ENCODE measurements at regions not wholly inside any gene's neighbourhood (a gene's known extent, or its start where the extent isn't known, plus 50 kb on each side); places are given as distances from the start of the nearest gene placed in this dataset.

DNA sequence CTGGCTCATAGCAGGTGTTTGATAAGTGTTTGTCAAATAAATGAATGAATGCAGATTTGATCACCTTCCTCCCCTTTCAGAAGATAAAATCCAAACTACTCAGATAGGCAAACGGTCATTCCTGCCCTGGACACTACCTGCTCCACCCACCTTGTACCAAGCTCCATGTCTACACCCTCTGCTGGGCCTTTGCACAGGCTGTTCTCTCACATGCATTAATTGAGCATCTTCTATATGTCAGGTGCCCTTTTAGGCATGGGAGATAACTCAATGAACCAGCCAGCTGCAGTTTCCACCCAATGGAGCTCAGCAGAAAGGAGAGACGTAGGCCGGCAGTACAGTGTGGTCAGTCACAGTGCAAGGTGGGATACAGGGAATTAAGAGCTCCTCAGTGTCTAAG lies 102.3 kb upstream of the CPEB4 start:
- no peak for DNase-seq

DNA sequence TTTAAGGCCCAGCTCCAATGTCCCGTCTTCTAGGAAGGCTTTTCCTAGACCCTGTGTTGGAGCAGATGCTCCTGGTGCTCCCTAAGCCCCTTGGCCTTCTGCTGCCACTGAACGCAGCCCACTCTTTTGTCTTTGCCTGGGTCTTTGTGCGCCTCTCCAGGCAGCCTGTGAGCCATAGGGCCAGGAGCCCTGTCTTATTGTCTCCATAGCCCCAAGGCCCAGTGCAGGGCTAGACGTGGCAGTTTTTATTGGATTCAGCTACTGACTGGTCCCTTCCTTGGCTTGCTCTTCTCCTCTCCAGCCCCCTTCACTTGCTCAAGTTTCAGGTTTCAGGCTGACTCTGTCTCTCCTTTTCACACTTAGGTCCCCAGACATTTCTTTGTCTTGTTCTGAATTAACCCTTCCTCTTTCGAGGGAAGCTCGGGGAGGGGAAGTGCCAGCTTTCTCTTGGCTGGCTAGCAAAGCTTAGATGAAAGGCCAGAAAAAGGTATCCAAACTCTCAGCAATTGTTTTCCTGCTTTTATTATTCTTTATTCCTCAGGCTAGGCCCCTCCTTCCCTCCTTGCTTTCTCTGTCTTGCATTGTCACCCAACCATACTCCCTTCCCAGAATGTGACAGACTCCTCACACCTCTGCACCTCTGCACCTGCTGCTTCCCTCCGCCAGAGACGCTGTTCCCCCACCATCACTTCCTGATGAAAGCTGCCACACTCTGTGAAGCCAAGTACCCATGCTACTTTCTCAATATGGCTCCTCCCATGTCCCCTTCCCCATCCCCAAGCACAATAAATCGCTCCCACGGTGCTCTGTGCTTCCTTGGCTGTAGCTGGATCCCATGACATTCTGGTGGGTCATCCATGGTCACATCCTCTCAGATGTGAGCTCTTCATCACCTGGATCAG lies 101.6 kb upstream of the CPEB4 start:
- DNase-seq = peak in 1 of 2 donors; percentile 37

DNA sequence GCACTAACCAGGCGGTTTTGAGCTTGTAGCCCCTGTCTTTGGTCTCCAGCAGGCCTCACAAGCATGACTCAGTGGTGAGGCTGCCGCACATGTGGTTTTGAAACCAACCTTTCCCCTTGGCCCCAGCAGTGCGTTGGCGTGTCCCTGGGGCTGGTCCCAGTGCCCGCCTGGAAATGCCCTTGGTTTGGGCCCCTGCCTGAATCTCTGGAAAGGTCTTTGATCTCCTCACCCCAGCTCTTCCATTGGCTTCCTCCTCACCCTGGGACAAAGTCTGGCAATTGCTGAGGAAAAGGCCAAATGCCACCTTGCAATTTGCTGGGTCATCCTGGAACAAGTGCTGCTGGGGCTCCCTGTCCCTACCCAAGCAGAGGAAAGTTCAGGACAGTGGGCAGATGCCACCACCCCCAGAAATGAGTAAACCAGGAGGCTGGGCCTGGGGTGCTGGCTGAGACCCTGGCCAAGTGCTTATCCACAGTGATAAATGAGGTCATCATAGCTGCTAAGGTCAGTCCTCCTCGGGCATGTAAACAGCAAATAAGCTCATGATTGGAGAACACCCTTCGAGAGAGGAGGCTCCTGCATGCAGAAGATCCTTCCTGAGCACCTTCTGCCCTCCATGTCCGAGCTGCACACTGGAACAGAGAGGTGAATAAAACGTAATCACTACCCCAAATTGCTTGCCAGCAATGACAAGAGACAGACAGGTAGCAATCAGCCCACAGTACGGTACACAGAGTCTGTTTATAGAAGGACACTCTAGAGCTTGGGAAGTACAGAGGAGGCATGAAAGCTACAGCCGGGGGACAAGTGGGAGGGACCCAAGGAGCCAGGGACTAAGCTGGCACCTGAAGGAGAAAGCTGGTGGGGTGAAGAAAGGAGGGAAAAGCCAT lies 98.9 kb upstream of the CPEB4 start:
- peak in 1 of 2 donors; percentile 24 for DNase-seq

DNA sequence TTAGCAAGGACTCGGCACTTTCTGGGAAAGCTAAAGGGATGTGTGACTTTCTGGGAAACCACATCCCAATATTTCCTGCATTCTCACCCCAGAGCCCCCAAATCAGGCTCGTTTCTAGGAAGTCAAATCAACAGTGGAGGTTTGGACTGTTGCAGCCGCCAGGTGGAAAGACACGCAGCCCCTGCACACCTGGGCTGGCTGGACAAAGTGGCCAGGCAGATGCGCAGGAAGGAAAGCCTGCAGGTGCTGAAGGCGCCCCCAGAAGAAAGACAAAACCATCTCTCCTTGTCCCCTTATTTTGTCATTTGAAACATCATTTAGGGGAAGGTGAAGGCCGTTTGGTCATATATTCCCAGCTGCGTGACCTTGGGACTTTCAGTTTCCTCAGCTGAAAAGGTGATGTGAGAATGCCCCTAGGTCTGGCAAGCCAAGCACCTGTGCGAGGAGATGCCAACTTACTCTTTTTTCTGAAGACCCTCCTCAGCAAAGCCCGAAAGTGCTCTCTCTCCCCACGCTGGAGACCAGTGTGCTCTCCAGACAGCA lies 97.9 kb upstream of the CPEB4 start:
- no peak for DNase-seq

DNA sequence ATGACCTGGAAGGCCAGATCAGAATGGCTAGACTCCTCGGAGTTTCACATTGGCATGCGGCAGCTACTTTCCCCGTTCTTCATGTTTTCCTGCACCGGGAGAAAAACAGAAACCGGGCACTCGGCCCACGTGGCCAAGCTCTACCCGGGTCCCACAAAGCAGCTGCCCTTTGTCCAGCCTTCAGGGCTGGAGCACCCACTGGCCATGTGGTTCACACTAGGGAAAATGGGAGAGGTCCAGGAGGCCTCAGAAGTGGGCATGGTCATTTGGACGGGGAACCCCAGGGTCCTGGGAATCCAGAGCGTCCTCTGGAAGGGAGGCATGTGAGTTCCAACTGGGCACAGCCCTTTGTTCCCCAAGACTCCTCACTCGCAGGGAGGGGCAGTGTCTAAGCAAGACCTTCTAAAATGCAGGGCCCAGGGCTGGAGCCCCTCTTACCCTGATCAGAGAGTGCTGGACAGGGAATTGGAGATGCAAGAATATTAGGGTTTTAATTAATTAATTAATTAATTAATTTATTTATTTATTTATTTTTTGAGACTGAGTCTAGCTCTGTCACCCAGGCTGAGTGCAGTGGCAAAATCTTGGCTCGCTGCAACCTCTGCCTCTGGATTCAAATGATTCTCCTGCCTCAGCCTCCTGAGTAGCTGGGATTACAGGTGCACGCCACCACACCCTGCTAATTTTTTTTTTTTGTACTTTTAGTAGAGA lies 97.2 kb upstream of the CPEB4 start:
- no peak for DNase-seq

DNA sequence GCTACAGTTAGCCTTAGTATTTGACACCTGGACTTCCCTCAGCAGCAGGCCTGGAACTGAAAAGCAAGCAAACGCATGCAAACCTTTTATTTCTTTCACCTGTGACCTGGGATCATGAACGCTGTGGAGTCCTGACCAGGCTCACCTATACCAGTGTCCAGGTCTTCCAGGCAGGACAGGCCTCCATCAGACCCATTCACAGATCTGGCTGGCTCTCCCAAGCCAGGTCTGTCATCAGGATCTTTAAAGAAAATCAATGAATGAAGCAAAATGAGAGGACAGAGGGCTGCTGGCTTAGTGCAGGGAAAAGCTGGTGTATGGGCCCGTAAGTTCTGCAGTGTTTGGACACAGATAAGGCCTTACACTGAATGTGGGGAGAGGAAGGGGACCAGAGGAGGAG lies 96.3 kb upstream of the CPEB4 start:
- no peak for DNase-seq

DNA sequence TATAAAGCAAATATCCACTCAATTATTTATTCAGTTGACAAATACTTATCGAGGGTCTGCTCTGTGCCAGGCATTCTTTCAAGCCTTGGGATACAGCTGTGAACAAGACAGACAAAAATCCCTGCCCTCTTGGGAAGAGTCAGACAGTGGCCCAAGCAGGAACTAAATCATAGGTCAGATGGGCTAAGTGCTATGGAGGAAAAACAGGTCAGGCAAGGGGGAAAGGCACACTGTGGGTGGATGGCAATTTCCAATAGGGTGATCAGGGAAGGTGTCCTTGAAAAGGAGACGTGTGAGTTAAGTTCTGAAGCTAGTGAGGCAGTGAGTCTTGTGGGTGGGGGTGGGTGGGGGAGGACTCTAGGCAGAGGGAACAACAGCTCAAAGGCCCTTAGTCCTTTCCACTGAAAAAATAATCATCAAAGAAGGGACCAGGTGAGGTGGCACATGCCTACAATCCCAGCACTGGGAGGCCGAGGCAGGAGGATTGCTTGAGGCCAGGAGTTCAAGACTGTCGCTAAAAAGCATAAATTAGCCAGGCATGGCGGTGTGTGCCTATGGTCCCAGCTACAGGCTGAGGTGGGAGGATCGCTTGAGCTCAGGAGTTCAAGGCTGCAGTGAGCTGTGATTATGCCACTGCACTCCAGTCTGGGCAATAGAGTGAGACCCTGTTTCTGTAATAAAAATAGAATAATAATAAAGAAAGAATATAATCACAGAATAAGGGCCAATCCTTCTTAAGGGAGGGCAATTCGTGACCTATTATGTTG lies 95.2 kb upstream of the CPEB4 start:
- no peak for DNase-seq

DNA sequence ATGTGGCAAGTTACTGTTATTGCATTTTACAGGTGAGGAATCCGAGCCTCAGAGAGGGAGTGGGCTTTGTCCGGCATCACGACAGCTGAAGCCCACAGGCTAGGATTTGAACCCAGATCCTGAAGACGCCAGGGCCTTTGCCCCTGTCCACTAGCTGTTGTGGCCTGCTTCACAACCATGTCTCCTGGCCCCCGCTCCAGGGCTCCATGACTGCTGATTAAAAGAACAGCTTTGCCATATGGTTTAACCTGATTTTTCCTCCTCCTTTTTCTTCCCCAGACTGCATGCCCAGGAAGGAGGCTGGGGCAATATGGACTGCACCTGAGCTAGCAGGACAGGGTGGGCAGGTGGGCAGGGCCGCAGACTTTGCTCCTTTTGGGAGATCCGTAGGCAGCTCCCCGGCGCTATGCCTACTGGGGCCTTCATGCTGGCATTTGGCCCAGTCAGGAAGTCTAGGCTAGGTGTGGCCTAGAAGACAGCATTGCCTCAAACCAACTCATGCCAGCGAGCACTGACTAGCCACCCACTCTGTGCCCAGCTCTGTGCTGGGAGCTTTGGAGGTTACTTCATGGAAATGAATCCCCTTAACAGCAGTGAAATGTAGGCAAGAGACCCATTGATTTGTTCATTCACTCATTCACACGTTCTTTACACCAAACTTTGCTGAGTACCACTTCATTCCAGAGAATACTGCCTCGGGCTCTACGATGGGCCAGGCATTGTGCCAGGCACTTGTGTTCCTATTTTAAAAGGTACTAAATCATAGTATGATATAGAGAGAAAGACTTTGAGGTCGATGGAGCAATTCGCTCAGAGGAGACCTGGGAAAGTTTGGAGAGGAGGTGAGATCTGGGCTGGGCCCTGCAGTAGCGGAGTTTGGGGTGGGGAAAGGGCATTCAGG lies 94.3 kb upstream of the CPEB4 start:
- DNase-seq = no peak

DNA sequence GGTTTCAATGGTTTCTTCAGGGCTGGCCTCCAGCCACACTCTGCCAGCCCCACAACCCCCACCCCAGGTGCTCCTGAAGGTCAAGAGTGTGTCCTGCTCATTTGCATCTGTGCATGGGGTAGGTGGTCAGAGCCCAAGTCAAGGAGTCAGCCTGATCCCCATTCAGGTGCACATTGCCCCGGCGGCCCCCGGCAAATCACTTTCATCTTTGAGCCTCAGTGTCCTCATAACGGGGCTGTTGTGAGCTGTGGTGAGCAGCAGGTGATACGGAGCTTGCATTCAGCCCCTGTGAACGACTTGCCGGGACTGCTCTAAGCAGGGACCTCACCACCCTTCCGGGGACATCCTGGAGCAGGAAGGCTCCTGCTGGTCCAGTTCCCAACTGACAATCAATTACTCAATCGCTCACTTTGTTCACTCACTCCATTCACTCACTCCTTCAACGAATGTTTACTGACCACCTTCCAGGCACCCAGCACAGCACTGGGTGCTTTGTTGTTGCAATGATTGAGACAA lies 93.2 kb upstream of the CPEB4 start:
- DNase-seq = no peak

DNA sequence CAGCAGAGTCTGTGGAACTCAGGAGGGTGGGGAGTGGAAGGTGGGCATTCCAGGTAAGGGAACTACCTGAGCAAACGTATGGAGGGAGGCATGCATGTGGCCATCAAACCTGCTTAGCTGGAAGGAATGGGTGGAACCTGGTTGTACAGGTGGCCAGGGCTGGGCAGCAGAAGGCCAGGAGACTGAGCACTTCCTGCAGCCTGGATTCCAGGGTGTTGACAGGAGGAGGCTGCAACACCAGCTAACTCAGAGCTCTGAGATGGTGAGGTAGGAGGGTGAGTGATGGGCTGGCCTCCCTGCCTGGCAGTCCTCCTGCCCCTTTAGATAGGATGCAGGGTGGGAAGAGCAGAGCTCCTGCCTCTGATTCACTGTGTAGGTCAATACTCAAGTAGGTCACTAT lies 92.5 kb upstream of the CPEB4 start:
- no peak for DNase-seq

DNA sequence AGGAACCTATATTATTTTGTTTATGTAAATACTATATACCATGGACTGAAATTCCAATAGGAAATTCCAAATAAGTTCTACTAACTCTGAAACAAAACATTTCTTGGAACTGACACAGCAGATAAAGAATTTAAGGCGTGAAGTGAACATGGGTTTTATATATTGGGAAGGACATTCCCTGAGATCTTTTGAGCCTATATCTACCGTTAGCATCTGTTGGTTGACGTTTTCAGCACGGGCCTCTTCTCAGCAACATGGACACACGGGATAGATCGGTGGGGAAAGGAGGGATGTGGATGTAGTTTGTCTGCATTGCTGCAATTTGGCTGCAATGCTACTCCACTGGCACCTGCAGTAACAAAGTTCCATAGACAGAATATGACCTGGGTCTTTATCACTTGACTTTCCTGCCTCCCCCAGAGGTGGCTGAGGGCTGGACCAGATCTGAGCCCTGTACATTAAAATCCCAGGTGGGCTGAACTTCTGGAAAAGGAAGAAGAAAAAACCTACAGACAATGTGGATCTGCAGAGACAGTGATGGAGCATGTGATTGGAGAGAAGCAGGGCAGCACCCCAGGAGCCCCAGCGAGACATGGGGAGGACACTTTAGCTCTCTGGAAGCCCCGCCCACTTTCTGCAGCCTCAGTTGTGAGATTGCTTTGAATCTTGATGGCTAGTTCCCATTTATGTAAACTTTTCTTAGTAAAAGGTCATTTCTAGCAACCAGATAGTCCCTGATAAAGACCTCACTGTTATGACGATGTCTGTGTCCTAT lies 91.2 kb upstream of the CPEB4 start:
- DNase-seq = no peak

DNA sequence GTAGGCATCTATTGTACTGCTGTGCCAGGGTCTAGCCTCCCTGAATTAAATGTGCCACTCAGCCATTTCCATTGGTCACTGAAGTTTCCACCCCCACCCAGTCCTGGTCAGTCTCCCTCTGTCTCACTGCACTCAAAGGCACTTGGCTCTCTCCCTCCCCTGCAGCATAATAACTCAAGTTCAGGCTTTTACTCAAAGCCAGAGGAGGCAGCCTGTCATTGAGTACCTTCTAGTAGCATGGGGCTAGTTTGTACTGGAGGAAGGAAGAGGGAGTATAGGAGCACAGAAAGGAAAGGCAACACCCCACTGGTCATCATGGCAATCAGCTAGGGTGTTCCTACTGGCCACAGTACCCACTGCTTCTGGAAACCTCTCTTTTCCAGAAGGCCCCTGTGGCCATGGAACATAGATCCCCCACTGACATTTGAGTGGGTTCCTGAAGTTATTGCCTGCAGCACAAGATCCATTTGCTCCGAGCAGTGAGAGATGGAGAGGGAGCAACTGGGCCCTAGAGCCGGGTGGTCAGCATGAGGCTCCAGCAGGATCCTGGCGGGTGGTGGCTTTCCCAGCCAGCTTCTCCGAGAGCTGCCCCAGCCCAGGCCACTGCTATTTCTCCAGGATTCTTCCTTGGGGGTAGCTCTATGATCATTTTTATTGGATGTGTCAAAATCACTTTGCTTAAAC lies 89.9 kb upstream of the CPEB4 start:
- no peak for DNase-seq

DNA sequence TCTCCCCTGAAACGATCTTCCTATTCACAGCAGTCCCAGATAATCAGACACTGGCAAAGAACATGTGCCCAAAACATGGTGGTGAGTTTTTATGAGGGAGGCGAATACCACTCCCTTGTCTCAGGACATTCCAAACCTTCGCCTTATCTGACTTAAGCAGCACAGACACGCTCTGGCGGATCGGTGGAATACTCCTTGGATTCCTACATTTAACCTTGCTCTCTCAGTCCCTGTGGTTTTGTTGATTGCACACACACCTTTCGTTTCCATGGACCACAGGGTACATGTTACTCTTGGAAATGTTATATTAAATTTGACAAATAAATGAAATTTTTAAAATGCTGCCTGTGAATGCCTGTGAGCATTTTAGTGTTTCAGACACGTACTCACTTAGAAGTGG lies 87.8 kb upstream of the CPEB4 start:
- no peak for DNase-seq

DNA sequence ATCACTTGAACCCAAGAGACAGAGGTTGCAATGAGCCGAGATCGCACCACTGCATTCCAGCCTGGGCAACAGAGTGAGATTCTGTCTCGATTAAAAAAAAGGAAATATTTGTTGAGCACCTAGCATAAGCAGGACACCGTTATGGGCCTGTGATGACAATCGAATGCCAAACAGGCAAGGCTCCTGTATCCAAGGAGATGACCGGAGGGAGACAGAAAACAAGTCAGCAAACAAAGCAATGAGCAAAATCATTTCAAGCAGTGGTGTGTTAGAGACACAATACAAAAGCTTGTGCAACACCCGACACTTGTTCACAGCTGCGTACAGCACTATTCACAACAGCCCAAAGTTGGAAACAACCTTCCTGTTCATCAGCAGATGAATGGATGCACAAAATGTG lies 87.1 kb upstream of the CPEB4 start:
- DNase-seq = no peak

DNA sequence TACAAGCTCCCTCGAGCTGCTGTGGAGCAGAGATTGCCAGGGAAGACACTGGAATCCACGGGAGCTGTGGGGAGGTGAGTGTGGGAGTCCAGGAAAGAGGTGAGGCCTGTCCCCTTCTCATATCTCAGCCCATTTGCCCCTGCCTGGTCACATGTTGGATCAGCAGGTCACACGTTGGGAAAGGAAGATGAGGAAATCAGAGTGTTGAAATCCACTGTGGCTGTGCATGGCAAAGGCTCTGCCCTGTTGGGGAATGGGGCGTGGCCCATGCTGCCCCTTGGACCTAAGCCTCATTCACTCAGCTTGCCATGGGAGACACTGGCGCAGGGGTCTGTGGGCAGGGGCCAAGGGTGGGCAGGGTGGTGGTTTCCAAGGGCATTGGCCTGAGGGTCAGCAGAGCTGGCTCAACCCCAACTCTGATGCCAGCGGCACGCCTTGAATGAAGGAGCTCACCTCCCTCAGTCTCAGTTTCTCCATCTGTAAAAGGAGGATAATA lies 85.4 kb upstream of the CPEB4 start:
- peak in 1 of 2 donors; percentile 45 for DNase-seq

DNA sequence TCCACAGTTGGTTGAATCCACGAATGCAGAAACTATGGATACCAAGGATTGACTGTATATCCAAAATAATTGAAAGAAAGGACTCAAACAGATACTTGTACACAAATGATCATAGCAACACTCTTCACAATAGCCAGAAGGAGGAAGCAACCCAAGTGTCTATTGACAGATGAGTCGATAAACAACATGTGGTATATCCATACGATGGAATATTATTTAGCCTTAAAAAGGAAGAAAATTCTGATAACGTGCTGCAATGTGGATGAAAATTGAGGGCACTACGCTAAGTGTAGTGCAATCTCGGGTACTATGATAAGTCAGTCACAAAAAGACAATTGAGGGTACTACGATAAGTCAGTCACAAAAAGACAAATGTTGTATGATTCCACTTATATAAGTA lies 83.6 kb upstream of the CPEB4 start:
- DNase-seq = no peak

DNA sequence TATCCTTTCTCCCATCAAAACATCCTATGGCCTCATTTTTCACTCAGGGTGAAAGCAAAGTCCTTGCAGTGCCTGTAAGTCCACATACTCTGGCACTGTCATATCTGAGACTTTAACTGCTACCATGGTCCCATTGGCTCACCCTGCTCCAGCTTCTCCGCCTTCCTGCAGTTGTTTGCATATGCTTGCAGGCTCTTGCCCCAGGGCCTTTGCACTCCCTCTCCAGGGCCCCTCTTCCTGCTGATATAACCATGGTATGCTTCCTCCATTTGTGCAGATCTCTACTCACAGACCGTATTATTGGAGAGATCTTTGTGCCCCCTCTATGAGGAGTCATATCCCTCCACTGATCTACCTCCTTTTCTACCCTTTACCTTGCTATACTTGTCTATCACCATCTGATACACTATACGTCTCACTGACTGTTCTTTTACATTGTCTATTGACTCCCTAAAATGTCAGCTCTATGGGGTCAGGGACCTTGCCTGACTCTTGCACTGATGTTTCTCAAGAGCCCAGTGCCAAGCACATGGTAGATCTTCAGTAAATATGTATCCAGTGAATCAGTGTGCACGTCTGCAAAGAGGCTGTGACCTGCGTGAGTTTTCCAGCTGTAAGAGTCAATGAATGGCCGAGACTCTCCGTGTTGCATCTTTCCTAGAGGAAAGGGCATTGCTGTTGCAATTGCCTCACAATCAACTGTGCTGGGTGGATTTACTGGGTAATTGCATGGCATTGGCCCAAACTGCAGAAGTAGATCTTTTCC lies 81.7 kb upstream of the CPEB4 start:
- DNase-seq = no peak

DNA sequence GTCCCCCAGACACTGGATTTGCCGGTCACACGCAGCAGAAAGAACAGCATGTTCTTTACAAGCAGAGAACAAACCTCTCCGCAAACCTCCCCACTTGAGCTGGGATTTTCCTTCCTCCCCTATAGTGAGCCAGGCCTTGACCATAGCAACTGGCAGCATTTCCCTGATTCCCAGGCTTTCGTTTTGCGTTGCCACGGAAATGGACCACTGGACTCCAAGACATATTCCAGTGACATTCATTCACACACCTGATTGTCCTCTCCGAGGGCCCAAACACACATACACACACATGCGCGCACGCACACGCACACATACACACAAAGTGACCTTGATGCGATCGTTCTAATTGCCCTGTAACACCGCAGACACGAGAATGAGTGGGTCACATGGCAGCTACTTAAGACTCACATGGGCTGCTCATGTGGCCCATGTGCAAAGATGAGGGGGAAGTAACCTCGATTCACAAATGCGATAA lies 80.9 kb upstream of the CPEB4 start:
- DNase-seq = no peak
